ENCODE measurements at regions not wholly inside any gene's neighbourhood (a gene's known extent, or its start where the extent isn't known, plus 50 kb on each side); places are given as distances from the start of the nearest gene placed in this dataset.
A peak's percentile ranks its signal among the peaks of the same experiment; 100 is the strongest.

DNA sequence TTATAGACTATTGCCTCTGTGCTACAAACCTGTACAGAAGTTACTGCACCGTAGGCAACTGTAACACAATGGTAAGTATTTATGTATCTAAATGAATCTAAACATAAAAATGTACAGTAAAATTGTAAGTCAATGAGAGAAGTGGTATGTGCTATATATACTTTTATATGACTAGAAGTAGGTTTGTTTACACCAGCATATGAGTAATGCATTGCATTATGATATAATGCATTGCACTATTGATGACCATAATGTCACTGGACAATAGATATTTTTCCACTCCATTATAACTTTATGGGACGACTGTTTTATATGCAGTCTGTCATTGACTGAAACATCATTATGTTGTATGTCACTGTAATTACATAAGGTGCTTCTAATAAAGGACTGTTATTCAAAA lies 340.3 kb upstream of the SNX7 start:
- no peak overlapping the region for H3K4me2 ChIP-seq (ENCODE audit: low read length, poor library complexity, severe bottlenecking)
- H2BK120ac ChIP-seq (ENCODE audit: low read depth, low read length), result no peak overlapping the region
- H3K27ac ChIP-seq (ENCODE audit: low read length, poor library complexity, severe bottlenecking), result no peak overlapping the region
- no peak overlapping the region for H3K4ac ChIP-seq (ENCODE audit: low read depth in 1 of 2, low read length in 2 of 2)
- no peak overlapping the region for H2AFZ ChIP-seq (ENCODE audit: low read depth, low read length)
- DNase-seq, result no peak
- no peak overlapping the region for H2BK5ac ChIP-seq (ENCODE audit: low read depth, low read length, poor library complexity, severe bottlenecking)
- no peak overlapping the region for H2BK12ac ChIP-seq (ENCODE audit: low read length in 2 of 2)
- H3K27me3 ChIP-seq (ENCODE audit: control insufficient read depth in 1 of 2, insufficient read depth in 1 of 2, low read length in 2 of 2), result no peaks in the 10 kb centered on the region
- no peak overlapping the region for H3K18ac ChIP-seq (ENCODE audit: low read depth in 1 of 2, low read length in 2 of 2)
- no peak overlapping the region for H4K8ac ChIP-seq (ENCODE audit: low read length)
- H4K91ac ChIP-seq (ENCODE audit: low read length), result no peak overlapping the region
- no peak overlapping the region for H3K14ac ChIP-seq (ENCODE audit: low read length in 2 of 2)
- no peak overlapping the region for H2AK5ac ChIP-seq (ENCODE audit: low read length, severe bottlenecking)
- no peaks in the 10 kb centered on the region for H3K36me3 ChIP-seq (ENCODE audit: control insufficient read depth in 1 of 2, insufficient read depth in 2 of 2, low read depth in 1 of 2, low read length in 2 of 2)
- no peaks in the 10 kb centered on the region for H3K79me1 ChIP-seq (replicated peaks; ENCODE audit: low read length, poor library complexity, severe bottlenecking)
- WGBS, result no CpG with 5 or more reads among the region's 2 CpGs
- H2BK15ac ChIP-seq (ENCODE audit: low read depth, poor library complexity, severe bottlenecking), result no peak overlapping the region
- no peaks in the 10 kb centered on the region for H3K9me3 ChIP-seq (ENCODE audit: control insufficient read depth, low read length)
- H3K9ac ChIP-seq (ENCODE audit: low read length), result no peak overlapping the region
- no peak overlapping the region for H3K4me3 ChIP-seq (ENCODE audit: insufficient read depth in 1 of 2, low read depth in 1 of 2, low read length in 2 of 2)
- no peak overlapping the region for H3K23ac ChIP-seq (ENCODE audit: low read length in 2 of 2)
- no peaks in the 10 kb centered on the region for H3K4me1 ChIP-seq (ENCODE audit: control insufficient read depth, insufficient read depth, low read depth, low read length)

DNA sequence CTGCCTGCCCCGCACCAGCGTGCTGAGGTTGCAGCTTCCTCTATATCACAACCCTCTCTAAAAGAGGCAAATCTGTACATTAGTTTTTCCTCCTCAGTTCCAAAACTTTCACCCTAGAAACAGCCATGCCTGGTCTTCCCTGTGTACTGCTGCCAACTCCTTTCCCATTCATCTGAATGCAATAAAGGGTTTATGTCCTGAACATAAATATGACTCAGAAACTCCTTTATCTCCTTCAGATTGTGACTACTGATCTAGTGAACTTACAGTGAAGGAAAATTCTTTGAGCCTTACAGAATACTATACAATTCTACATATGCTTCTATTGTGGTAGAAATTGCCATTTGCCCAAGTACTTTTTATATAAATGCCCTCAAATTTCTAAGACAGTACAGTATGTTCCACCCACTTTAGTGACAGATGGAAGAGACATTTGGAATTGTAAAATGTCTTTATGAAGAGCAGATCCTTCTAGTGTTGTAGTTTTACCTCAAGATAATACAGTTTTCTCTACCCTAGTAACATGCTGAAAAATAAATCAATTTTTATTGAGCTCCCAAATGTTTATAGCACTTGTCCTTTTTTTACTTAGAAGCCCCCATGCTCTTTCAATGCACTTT lies 345.1 kb upstream of the SNX7 start:
- Histone ChIP-seq H3K4me1 (ENCODE audit: control insufficient read depth, insufficient read depth, low read depth, low read length) (peaks cover 1% of the 10 kb centered on the region), H4K91ac (ENCODE audit: low read length) (no peak overlapping the region), H2BK12ac (ENCODE audit: low read length in 2 of 2) (no peak overlapping the region), H2BK120ac (ENCODE audit: low read depth, low read length) (no peak overlapping the region), H3K36me3 (ENCODE audit: control insufficient read depth in 1 of 2, insufficient read depth in 2 of 2, low read depth in 1 of 2, low read length in 2 of 2) (no peaks in the 10 kb centered on the region), H3K14ac (ENCODE audit: low read length in 2 of 2) (no peak overlapping the region), H3K27me3 (ENCODE audit: control insufficient read depth in 1 of 2, insufficient read depth in 1 of 2, low read length in 2 of 2) (no peaks in the 10 kb centered on the region), H3K18ac (ENCODE audit: low read depth in 1 of 2, low read length in 2 of 2) (no peak overlapping the region), H2BK5ac (ENCODE audit: low read depth, low read length, poor library complexity, severe bottlenecking) (no peak overlapping the region), H2BK15ac (ENCODE audit: low read depth, poor library complexity, severe bottlenecking) (no peak overlapping the region), H2AK5ac (ENCODE audit: low read length, severe bottlenecking) (no peak overlapping the region), H3K4ac (ENCODE audit: low read depth in 1 of 2, low read length in 2 of 2) (no peak overlapping the region), H2AFZ (ENCODE audit: low read depth, low read length) (no peak overlapping the region), H4K8ac (ENCODE audit: low read length) (peak overlapping the region; percentile 72), H3K23ac (ENCODE audit: low read length in 2 of 2) (no peak overlapping the region), H3K9ac (ENCODE audit: low read length) (no peak overlapping the region), H3K9me3 (ENCODE audit: control insufficient read depth, low read length) (no peaks in the 10 kb centered on the region), H3K4me2 (ENCODE audit: low read length, poor library complexity, severe bottlenecking) (no peak overlapping the region), H3K4me3 (ENCODE audit: insufficient read depth in 1 of 2, low read depth in 1 of 2, low read length in 2 of 2) (no peak overlapping the region), H3K79me1 (replicated peaks; ENCODE audit: low read length, poor library complexity, severe bottlenecking) (no peaks in the 10 kb centered on the region), H3K27ac (ENCODE audit: low read length, poor library complexity, severe bottlenecking) (no peak overlapping the region)
- DNase-seq, result peak; percentile 59
- 85% methylated on average over 2 of the region's 2 CpGs for WGBS

DNA sequence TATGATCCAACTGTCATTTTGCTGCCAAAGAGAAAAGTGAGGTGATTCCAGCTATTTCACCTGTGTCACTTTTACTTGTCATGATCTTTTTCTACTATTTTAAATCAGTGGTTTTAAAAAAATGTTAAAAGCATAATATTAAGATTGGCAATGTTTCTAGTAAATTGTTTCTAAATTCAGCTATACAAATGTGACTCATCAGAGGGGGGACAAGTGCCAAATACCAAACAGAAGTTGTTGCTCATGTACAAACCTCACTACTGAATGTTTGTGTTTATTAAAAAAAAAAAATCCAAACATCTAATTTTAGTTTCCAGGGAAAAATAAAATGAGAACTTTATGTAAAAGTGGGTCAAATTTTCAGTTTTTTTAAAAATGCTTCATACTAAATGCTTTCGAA lies 346.2 kb upstream of the SNX7 start:
- Histone ChIP-seq H3K4me1 (ENCODE audit: control insufficient read depth, insufficient read depth, low read depth, low read length) (peaks cover 1% of the 10 kb centered on the region), H2BK15ac (ENCODE audit: low read depth, poor library complexity, severe bottlenecking) (no peak overlapping the region), H3K79me1 (replicated peaks; ENCODE audit: low read length, poor library complexity, severe bottlenecking) (no peaks in the 10 kb centered on the region), H3K36me3 (ENCODE audit: control insufficient read depth in 1 of 2, insufficient read depth in 2 of 2, low read depth in 1 of 2, low read length in 2 of 2) (no peaks in the 10 kb centered on the region), H2BK12ac (ENCODE audit: low read length in 2 of 2) (no peak overlapping the region), H3K4ac (ENCODE audit: low read depth in 1 of 2, low read length in 2 of 2) (no peak overlapping the region), H2BK120ac (ENCODE audit: low read depth, low read length) (no peak overlapping the region), H3K27ac (ENCODE audit: low read length, poor library complexity, severe bottlenecking) (no peak overlapping the region), H2BK5ac (ENCODE audit: low read depth, low read length, poor library complexity, severe bottlenecking) (no peak overlapping the region), H3K27me3 (ENCODE audit: control insufficient read depth in 1 of 2, insufficient read depth in 1 of 2, low read length in 2 of 2) (no peaks in the 10 kb centered on the region), H3K4me3 (ENCODE audit: insufficient read depth in 1 of 2, low read depth in 1 of 2, low read length in 2 of 2) (no peak overlapping the region), H4K91ac (ENCODE audit: low read length) (no peak overlapping the region), H3K23ac (ENCODE audit: low read length in 2 of 2) (no peak overlapping the region), H2AK5ac (ENCODE audit: low read length, severe bottlenecking) (no peak overlapping the region), H3K14ac (ENCODE audit: low read length in 2 of 2) (no peak overlapping the region), H2AFZ (ENCODE audit: low read depth, low read length) (no peak overlapping the region), H3K9me3 (ENCODE audit: control insufficient read depth, low read length) (no peaks in the 10 kb centered on the region), H3K4me2 (ENCODE audit: low read length, poor library complexity, severe bottlenecking) (no peak overlapping the region), H4K8ac (ENCODE audit: low read length) (no peak overlapping the region), H3K9ac (ENCODE audit: low read length) (peak overlapping the region; percentile 40), H3K18ac (ENCODE audit: low read depth in 1 of 2, low read length in 2 of 2) (no peak overlapping the region)
- peak; percentile 49 for DNase-seq
- no CpG with 5 or more reads among the region's 1 CpG for WGBS

DNA sequence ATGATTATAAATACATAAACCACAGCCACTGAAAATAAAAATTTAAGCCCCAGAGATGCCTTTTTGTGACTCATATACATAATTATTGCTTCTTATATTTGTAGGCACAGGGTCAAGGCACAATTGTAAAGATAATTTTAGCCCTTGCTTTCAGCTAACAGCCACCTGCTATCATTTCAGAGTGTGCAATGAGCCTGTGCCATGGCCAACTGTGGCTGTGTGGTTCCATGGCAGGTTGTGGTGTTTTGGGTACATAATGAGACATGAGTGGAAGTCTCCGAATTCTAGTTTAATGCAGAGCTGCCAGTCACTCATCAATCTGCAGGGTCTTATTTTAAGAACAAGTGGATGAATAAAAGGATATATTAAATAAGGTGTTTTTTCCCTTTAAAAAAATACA lies 346.9 kb upstream of the SNX7 start:
- no peak overlapping the region for H2BK12ac ChIP-seq (ENCODE audit: low read length in 2 of 2)
- H3K18ac ChIP-seq (ENCODE audit: low read depth in 1 of 2, low read length in 2 of 2), result no peak overlapping the region
- H3K27me3 ChIP-seq (ENCODE audit: control insufficient read depth in 1 of 2, insufficient read depth in 1 of 2, low read length in 2 of 2), result no peaks in the 10 kb centered on the region
- no peak overlapping the region for H2AK5ac ChIP-seq (ENCODE audit: low read length, severe bottlenecking)
- no peak overlapping the region for H3K27ac ChIP-seq (ENCODE audit: low read length, poor library complexity, severe bottlenecking)
- H3K23ac ChIP-seq (ENCODE audit: low read length in 2 of 2), result no peak overlapping the region
- H4K8ac ChIP-seq (ENCODE audit: low read length), result peak overlapping the region; percentile 19
- H3K4me2 ChIP-seq (ENCODE audit: low read length, poor library complexity, severe bottlenecking), result no peak overlapping the region
- no peak overlapping the region for H2BK15ac ChIP-seq (ENCODE audit: low read depth, poor library complexity, severe bottlenecking)
- H3K4me1 ChIP-seq (ENCODE audit: control insufficient read depth, insufficient read depth, low read depth, low read length), result peaks cover 1% of the 10 kb centered on the region
- H3K9me3 ChIP-seq (ENCODE audit: control insufficient read depth, low read length), result no peaks in the 10 kb centered on the region
- no peak overlapping the region for H3K4ac ChIP-seq (ENCODE audit: low read depth in 1 of 2, low read length in 2 of 2)
- H3K36me3 ChIP-seq (ENCODE audit: control insufficient read depth in 1 of 2, insufficient read depth in 2 of 2, low read depth in 1 of 2, low read length in 2 of 2), result no peaks in the 10 kb centered on the region
- no peak overlapping the region for H4K91ac ChIP-seq (ENCODE audit: low read length)
- H2BK5ac ChIP-seq (ENCODE audit: low read depth, low read length, poor library complexity, severe bottlenecking), result no peak overlapping the region
- DNase-seq, result no peak
- no peak overlapping the region for H2BK120ac ChIP-seq (ENCODE audit: low read depth, low read length)
- H3K14ac ChIP-seq (ENCODE audit: low read length in 2 of 2), result no peak overlapping the region
- H3K9ac ChIP-seq (ENCODE audit: low read length), result no peak overlapping the region
- no peak overlapping the region for H2AFZ ChIP-seq (ENCODE audit: low read depth, low read length)
- no CpG with 5 or more reads among the region's 1 CpG for WGBS
- no peak overlapping the region for H3K4me3 ChIP-seq (ENCODE audit: insufficient read depth in 1 of 2, low read depth in 1 of 2, low read length in 2 of 2)
- no peaks in the 10 kb centered on the region for H3K79me1 ChIP-seq (replicated peaks; ENCODE audit: low read length, poor library complexity, severe bottlenecking)

All from mesenchymal stem cell (in vitro differentiated cells and primary cell).